ENCODE measurements at regions not wholly inside any gene's neighbourhood (a gene's known extent, or its start where the extent isn't known, plus 50 kb on each side); places are given as distances from the start of the nearest gene placed in this dataset.

GRCh38 chr6:47381036-47381435 lies 71.3 kb upstream of the TNFRSF21 start:
- TF ChIP-seq USF2 (IDR thresholded peaks at IDR 0.05; ENCODE audit: low read depth, low read length) (no peak), CTCF (conservative IDR thresholded peaks at IDR 0.05; ENCODE audit: low read depth, low read length) (no peak), FOS (IDR thresholded peaks at IDR 0.05; ENCODE audit: low read depth, low read length) (no peak)
- Histone ChIP-seq H3K56ac (ENCODE audit: extremely low read depth, insufficient read depth, low read length) (no peak overlapping the region), H3K4me1 (ENCODE audit: control insufficient read depth, insufficient read depth, low read length) (no peaks in the 10 kb centered on the region), H3K9ac (ENCODE audit: low read depth, low read length) (no peak overlapping the region), H3K9me3 (ENCODE audit: control insufficient read depth, insufficient read depth, low read length) (no peaks in the 10 kb centered on the region), H3K4me2 (ENCODE audit: low read depth, low read length) (no peak overlapping the region), H4K8ac (ENCODE audit: low read depth in 2 of 2, low read length in 2 of 2) (no peak overlapping the region), H2BK20ac (ENCODE audit: low read depth, low read length) (no peak overlapping the region), H3K14ac (replicated peaks; ENCODE audit: low read depth, low read length) (no peak overlapping the region), H2AK5ac (ENCODE audit: low read depth, low read length) (no peak overlapping the region), H3K18ac (ENCODE audit: low read depth, low read length) (no peak overlapping the region), H3K9me1 (ENCODE audit: insufficient read depth, low read length) (no peaks in the 10 kb centered on the region), H3K79me1 (ENCODE audit: low read depth in 1 of 2, low read length in 2 of 2) (no peaks in the 10 kb centered on the region), H4K91ac (ENCODE audit: insufficient read depth, low read depth, low read length) (no peak overlapping the region), H3K27me3 (ENCODE audit: control insufficient read depth, insufficient read depth, low read length) (no peaks in the 10 kb centered on the region), H3K4ac (ENCODE audit: low read depth, low read length) (no peak overlapping the region), H3K4me3 (ENCODE audit: insufficient read depth, low read depth, low read length) (no peak overlapping the region), H2AK9ac (replicated peaks; ENCODE audit: low read depth, low read length, poor library complexity) (no peak overlapping the region), H2BK120ac (ENCODE audit: low read depth, low read length) (no peak overlapping the region), H3K36me3 (ENCODE audit: control insufficient read depth, insufficient read depth, low read length) (no peaks in the 10 kb centered on the region), H3K27ac (ENCODE audit: insufficient read depth, low read length) (no peak overlapping the region), H2BK15ac (ENCODE audit: low read depth, low read length) (no peak overlapping the region), H2AFZ (replicated peaks; ENCODE audit: low read length, poor library complexity) (no peak overlapping the region), H4K5ac (ENCODE audit: low read depth, low read length) (no peak overlapping the region), H2BK5ac (ENCODE audit: low read depth, low read length, poor library complexity, severe bottlenecking) (no peak overlapping the region), H4K20me1 (ENCODE audit: insufficient read depth, low read length) (no peaks in the 10 kb centered on the region), H3K23ac (ENCODE audit: low read depth, low read length) (no peak overlapping the region)
- ChIA-PET CTCF (interaction anchor here (0.6 kb wide), 1 partner anchor 49 kb away, joined by 6 read pairs; no protein-coding TSS in a partner anchor), POLR2A (ENCODE audit: unreplicated experiment) (no interaction called here)
- in situ Hi-C loops (cut with MboI; ENCODE audit: low sequenced_read_pairs) (no loop called here), intact Hi-C loops (cut with micrococcal nuclease) (no loop called here), dilution Hi-C loops (cut with HindIII; ENCODE audit: low sequenced_read_pairs, unreplicated experiment) (no loop called here)
- BruUV-seq (replicated peaks) = no TSS peak
- no peak for DNase-seq
- no CpG with 5 or more reads among the region's 2 CpGs for WGBS, 2 experiments (ENCODE audit: extremely low coverage in 2 of 2, insufficient read length in 1 of 2)
- no peak for ATAC-seq (ENCODE audit: low read depth)

Measured in IMR-90 (cell line).